RPMI7951 (cell line): ENCODE measurements at regions not wholly inside any gene's neighbourhood (a gene's known extent, or its start where the extent isn't known, plus 50 kb on each side); places are given as distances from the start of the nearest gene placed in this dataset.
"Not testable (repeated sequence)": the region's sequence is repeated elsewhere in the genome, so short reads cannot be mapped to it uniquely, and the experiment has no call there.

Experiments used
- DNase-seq: peaks from one replicate; pipeline ENCODE4 v3.0.0-alpha.2; 2012; ENCODE audit warnings: low read depth

- no peak for DNase-seq
Measured at GRCh38 chr6:25180630-25181349, 98.4 kb upstream of the CARMIL1 start.

GRCh38 chr6:25181350-25181724 lies 97.8 kb upstream of the CARMIL1 start:
- DNase-seq = no peak

- peak; percentile 74 for DNase-seq
Measured at GRCh38 chr6:25181923-25182322, 97.3 kb upstream of the CARMIL1 start.

DNA sequence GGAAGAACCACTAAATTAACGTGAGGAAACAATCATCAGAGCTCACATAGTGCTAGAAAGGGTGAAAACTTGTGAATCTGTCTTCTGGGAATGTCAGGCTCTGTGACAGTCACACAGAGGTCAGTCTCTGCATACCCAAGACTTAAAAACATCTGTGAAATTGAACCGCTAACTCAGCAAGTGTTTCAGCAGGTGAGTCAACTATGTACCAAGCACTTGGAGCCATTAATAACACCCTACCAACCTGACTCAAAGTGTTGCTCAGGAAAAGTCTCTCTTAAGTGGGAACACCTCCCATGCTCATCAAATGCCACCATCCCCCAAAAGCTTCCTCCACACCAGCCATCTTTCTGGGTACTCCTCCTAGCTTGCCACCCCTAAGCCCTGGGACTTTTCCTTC lies 92.3 kb upstream of the CARMIL1 start:
- DNase-seq = no peak

DNA sequence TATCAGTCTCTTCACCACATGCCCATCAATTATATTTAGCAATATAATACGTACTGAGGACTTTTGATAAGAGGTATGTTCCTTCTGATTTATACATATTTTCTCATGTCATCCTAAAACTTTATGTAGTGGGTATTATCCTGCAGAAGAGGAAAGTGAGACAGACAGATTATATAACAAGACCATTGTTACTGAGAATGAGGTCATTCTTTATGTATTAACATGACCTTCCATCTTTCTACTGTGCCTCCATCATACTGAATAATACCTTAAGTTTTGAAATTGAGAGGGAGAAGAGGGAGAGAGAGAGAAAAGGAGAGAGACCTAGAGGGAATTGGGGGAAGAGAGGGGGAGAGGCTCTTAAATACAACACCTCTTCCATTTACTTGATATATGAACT lies 90.9 kb upstream of the CARMIL1 start:
- no peak for DNase-seq

GRCh38 chr6:25192590-25193459 lies 86.3 kb upstream of the CARMIL1 start:
- peak; percentile 97 for DNase-seq

DNA sequence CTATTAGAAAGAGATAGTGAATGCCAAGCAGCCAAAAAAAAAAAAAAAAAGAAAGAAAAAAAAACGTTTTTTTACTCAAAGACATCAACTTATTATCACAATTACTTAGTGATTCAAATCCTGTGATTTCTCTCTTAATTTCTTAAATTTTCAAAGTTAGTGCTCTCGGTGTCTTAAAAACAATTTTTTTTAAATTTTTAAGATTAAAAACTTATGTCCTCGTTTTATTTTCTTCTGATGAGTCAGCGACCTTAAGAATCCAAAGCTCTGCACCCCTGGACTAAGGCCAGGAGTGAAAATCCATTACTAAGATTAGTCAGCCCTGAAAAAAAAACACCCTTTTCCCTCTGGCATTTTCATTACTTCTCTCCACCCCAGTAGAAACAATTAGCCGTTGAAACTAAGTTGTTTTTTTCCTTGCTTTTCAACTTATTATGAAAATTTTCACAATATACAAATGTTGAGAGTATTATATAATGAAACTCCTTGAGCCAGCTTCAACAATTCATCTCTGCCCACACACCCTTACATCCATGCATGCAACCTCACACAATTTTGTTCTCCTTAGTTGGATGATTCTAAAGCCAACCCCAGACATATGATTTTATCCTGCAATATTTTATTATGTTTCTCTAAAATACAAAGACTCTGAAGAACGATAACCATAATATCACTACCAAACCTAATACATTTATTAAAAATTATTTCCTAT lies 85.6 kb upstream of the CARMIL1 start:
- peak; percentile 96 for DNase-seq

GRCh38 chr6:25194172-25194678 lies 84.9 kb upstream of the CARMIL1 start:
- DNase-seq = peak; percentile 54

GRCh38 chr6:25196464-25196863 lies 82.7 kb upstream of the CARMIL1 start:
- DNase-seq = no peak

DNA sequence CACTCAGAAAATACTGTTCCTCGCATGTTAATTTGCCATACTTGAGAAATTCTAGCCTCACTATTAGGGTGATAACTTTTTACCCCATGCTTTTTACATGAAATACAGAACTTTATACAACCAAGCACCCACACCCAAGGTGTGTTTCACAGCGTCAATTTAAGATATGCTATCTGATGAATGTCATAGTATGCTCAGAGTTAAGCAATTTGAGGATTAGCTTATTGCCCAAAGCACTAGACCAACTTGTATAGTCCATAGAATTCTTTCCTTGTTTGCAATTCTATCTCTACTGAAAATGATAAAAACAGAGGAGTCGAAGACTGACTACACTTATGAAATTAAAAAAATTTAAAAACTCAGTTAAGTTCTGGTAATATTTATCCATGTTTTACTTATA lies 82.1 kb upstream of the CARMIL1 start:
- no peak for DNase-seq

DNA sequence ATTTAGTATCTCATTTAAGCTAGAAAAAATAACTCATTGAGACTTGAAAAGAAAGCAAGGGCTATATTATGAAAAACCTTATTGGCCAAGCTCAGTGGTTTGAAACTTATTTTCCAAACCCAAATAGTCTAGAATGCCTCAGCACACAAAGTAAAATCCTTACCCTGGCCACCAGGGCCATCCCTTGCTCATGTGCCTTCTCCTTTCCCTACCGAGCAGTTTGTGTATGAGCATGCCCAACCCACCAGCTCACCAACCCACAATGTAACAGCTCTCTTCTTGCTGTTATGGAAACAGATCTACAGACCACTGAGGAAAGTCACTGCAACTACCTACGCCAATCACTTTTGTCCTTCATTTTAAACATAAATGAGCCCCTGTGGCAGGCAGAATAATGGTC lies 79.6 kb upstream of the CARMIL1 start:
- DNase-seq = no peak

- DNase-seq = peak; percentile 26
Measured at GRCh38 chr6:25202504-25202903, 76.7 kb upstream of the CARMIL1 start.

DNA sequence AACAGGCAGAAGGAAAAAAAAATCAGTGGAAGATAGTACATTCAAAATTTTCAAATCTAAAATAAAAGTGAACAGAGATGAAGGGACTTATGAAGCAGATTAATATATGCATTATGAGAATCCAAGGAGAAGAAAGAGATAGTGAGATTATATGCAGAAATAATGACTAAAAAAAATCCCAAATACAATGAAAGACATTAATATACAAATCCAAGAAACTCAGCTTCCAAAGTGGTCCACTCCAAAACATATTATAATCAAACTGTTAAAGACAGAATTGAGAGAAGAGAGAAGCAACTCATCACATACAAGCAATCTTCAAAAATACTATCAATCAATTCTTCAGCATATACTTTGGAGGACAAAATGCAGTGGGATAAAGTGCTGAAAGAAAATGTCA lies 73.5 kb upstream of the CARMIL1 start:
- no peak for DNase-seq

DNA sequence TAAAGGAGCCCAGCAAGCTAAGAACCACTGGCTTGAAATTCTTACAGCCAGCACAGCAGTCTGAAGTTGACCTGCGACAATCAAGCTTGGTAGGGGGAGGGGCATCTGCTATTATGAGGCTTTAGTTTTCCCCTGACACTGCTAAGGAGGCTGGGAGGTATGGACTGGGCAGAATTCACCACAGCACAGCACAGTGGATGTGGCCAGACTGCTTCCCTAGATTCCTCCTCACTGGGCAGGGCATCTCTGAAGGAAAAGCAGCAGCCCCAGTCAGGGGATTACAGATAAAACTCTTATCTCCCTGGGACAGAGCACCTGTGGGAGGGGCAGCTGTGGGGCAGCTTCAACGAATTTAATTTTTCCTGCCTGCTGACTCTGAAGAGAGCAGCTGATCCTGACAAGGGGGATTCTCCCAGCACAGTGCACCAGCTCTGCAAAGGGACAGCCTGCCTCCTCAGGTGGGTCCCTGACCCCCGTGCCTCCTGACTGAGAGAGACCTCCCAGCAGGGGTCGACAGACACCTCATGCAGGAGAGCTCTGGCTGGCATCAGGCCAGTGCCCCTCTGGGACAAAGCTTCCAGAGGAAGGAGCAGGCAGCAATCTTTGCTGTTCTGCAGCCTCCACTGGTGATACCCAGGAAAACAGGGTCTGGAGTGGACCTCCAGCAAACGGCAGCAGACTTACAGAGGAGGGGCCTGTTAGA lies 71.6 kb upstream of the CARMIL1 start:
- not testable (repeated sequence) for DNase-seq

DNA sequence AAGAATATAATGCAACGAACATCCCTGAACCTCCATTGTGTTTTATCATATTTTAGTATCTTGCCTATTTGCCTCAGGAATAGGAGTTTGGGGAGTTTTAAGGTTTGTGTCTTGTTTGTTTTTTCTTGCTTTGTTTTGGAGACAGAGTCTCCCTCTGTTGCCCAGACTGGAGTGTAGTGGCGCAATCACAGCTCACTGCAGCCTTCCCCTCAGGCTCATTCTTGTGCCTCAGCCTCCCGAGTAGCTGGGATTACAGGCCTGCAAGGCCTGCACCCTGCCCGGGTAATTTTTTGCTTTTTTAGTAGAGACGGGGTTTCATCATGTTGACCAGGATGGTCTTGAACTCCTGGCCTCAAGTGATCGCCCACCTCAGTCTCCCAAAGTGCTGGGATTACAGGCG lies 63.3 kb upstream of the CARMIL1 start:
- peak; percentile 43 for DNase-seq

DNA sequence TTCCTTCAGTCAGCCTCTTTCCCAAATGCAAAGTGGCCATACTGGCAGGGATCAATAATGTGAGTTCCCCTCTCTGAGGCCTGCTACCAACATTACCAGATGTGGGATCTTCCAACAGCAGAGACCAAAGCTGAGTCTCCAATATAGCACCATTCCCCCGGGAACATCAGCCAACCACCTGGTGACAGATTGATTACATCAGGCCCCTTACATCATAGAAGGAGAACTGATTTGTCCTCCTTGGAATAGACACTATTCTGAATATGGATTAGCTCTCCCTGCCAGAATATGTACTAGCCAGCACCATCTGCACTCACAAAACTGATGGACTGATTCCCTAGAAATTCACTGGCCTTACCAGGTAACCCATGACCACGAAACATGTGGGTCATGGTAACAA lies 61.9 kb upstream of the CARMIL1 start:
- no peak for DNase-seq

GRCh38 chr6:25217829-25218228 lies 61.3 kb upstream of the CARMIL1 start:
- DNase-seq = no peak

- no peak for DNase-seq
Measured at GRCh38 chr6:25218346-25218745, 60.8 kb upstream of the CARMIL1 start.

DNA sequence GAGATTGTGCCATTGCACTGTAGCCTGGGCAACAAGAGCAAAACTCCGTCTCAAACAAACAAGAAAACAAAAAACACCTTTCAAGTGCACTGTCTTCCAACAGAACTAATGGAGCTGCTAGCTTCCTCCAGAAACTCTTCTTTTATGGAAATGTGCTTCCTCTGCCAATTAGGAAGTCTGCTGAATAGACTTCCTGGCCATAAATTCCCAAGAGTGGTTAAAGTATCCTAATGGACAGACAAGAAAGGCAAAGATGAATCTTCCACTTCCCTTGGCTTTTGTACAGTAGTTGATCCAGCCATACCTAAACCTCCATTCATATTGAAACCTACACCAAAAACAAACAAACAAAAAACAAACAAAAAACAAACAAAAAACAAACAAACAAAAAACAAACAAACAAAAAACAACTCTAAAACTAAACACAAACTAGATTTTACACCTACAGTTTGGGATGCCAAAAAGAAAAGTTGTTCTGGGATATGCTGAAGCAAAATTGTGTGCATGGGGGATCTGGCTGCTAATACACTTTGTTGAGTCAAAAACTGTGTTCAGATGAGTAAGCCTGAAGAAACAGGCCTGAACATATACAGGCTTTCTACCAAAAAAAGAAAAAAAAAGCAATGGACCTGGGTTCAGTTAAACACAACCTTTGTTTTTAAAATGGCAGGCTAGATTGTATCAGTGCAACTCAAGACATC lies 59.8 kb upstream of the CARMIL1 start:
- no peak for DNase-seq

DNA sequence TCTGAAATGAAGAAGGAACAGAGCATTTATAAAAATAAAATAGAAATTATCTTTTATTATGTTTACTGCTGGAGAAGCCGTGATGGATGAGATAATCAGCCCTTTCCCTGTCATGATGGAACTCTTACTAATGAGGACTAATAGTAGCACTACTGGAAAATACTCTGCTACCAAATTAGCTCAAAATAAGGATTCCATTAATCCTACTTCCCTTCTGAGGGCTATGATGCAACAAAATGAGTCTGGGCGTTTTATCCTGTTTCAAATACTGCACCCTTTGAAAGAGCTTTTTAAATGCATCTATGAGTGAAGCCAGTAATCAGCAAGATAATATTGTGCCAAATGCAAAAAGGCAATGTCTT lies 59.3 kb upstream of the CARMIL1 start:
- DNase-seq = no peak

GRCh38 chr6:25220857-25221256 lies 58.3 kb upstream of the CARMIL1 start:
- DNase-seq = no peak
